ENCODE measurements at regions not wholly inside any gene's neighbourhood (a gene's known extent, or its start where the extent isn't known, plus 50 kb on each side); places are given as distances from the start of the nearest gene placed in this dataset.
"Not testable (repeated sequence)": the region's sequence is repeated elsewhere in the genome, so short reads cannot be mapped to it uniquely, and the experiment has no call there.

- not testable (repeated sequence) for TF ChIP-seq CTCF, EZH2, EZH2phosphoT487 (IDR thresholded peaks at IDR 0.05)
Observed at GRCh38 chr4:87919304-87919703, 56.2 kb upstream of the SPP1 start.

Data from neural progenitor cell (in vitro differentiated cells).